Stimulated activated effector memory CD8-positive, alpha-beta T cell treated with anti-CD3 and anti-CD28 coated beads, Interleukin-12 subunit alpha, Interleukin-12 subunit beta, amount 100 ng/mL, for 72 hours (primary cell): ENCODE measurements at regions not wholly inside any gene's neighbourhood (a gene's known extent, or its start where the extent isn't known, plus 50 kb on each side); places are given as distances from the start of the nearest gene placed in this dataset.

Experiments
- ATAC-seq: fragments of 150-1000 bp; cut with Tn5 transposase; 2 replicates; pipeline ENCODE4 v1.10.0; 2021
- DNase-seq, 2 donors: peaks; one replicate each; pipeline ENCODE4 v3.0.0; 2021 to 2022; ENCODE audit warnings: low spot score in 2 of 2
- H3K27ac Mint-ChIP-seq: one replicate; pipeline ENCODE4 v1.8.0; 2022; ENCODE audit warnings: mild to moderate bottlenecking, mixed read lengths
- H3K36me3 Mint-ChIP-seq: one replicate; pipeline ENCODE4 v1.8.0; 2022; ENCODE audit warnings: mild to moderate bottlenecking, mixed read lengths
- H3K4me1 Mint-ChIP-seq: one replicate; pipeline ENCODE4 v1.8.0; 2022; ENCODE audit warnings: mixed read lengths
- H3K4me3 Mint-ChIP-seq: one replicate; pipeline ENCODE4 v1.8.0; 2022; ENCODE audit warnings: mild to moderate bottlenecking, mixed read lengths
- H3K9me3 Mint-ChIP-seq: one replicate; pipeline ENCODE4 v1.8.0; 2022; ENCODE audit warnings: mixed read lengths

GRCh38 chr13:78443839-78444238 lies 159.5 kb downstream of the POU4F1 start:
- Mint-ChIP-seq H3K4me1 (no peaks in the 10 kb centered on the region), H3K9me3 (no peaks in the 10 kb centered on the region), H3K27ac (no peak overlapping the region), H3K4me3 (no peak overlapping the region), H3K36me3 (no peaks in the 10 kb centered on the region)
- ATAC-seq (no peak), DNase-seq (no peak)

GRCh38 chr13:78437781-78438180 lies 165.6 kb downstream of the POU4F1 start:
- Mint-ChIP-seq H3K4me3 (no peak overlapping the region), H3K9me3 (no peaks in the 10 kb centered on the region), H3K4me1 (no peaks in the 10 kb centered on the region), H3K36me3 (no peaks in the 10 kb centered on the region), H3K27ac (no peak overlapping the region)
- ATAC-seq (no peak), DNase-seq (no peak)

GRCh38 chr13:78436311-78436710 lies 167.0 kb downstream of the POU4F1 start:
- no peaks in the 10 kb centered on the region for H3K36me3 Mint-ChIP-seq
- H3K4me1 Mint-ChIP-seq = no peaks in the 10 kb centered on the region
- DNase-seq (no peak), ATAC-seq (no peak)
- H3K4me3 Mint-ChIP-seq = no peak overlapping the region
- H3K27ac Mint-ChIP-seq = no peak overlapping the region
- no peaks in the 10 kb centered on the region for H3K9me3 Mint-ChIP-seq

- ATAC-seq (no peak), DNase-seq (no peak)
- Mint-ChIP-seq H3K4me1 (no peaks in the 10 kb centered on the region), H3K9me3 (no peaks in the 10 kb centered on the region), H3K27ac (no peak overlapping the region), H3K36me3 (no peaks in the 10 kb centered on the region), H3K4me3 (no peak overlapping the region)
Observed at GRCh38 chr13:78431328-78431727, 172.0 kb downstream of the POU4F1 start.

- H3K4me3 Mint-ChIP-seq = no peak overlapping the region
- H3K36me3 Mint-ChIP-seq = no peaks in the 10 kb centered on the region
- DNase-seq = no peak
- ATAC-seq = no peak
- no peaks in the 10 kb centered on the region for H3K9me3 Mint-ChIP-seq
- no peaks in the 10 kb centered on the region for H3K4me1 Mint-ChIP-seq
- H3K27ac Mint-ChIP-seq = no peak overlapping the region
Observed at GRCh38 chr13:78430811-78431210, 172.5 kb downstream of the POU4F1 start.

GRCh38 chr13:78430166-78430791 lies 173.1 kb downstream of the POU4F1 start:
- ATAC-seq (no peak), DNase-seq (no peak)
- H3K4me1 Mint-ChIP-seq = no peaks in the 10 kb centered on the region
- H3K9me3 Mint-ChIP-seq = no peaks in the 10 kb centered on the region
- H3K4me3 Mint-ChIP-seq = no peak overlapping the region
- no peak overlapping the region for H3K27ac Mint-ChIP-seq
- H3K36me3 Mint-ChIP-seq = no peaks in the 10 kb centered on the region

DNA sequence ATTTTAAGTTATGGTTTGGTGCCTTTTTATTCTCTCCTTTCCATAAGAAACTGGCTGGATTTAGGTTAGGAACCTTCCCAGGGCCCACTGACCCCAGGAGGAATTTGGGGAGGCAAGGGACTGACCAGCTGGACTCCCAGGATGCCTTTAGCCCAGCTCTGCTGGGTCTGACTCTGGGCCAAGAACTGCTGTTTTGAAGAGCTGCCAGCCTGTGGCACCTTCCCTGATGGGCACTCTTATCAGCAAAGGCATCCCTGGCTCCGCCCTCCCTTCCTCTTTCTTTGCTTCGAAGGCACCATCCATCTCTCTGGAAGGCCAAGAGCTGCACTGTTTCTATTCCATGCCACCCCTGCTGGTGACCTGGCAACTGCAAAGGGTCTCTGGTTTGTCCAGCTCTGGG lies 174.7 kb downstream of the POU4F1 start:
- Mint-ChIP-seq H3K9me3 (peaks cover 6% of the 10 kb centered on the region), H3K36me3 (no peaks in the 10 kb centered on the region), H3K27ac (no peak overlapping the region), H3K4me1 (no peaks in the 10 kb centered on the region), H3K4me3 (no peak overlapping the region)
- ATAC-seq = no peak
- DNase-seq = no peak

DNA sequence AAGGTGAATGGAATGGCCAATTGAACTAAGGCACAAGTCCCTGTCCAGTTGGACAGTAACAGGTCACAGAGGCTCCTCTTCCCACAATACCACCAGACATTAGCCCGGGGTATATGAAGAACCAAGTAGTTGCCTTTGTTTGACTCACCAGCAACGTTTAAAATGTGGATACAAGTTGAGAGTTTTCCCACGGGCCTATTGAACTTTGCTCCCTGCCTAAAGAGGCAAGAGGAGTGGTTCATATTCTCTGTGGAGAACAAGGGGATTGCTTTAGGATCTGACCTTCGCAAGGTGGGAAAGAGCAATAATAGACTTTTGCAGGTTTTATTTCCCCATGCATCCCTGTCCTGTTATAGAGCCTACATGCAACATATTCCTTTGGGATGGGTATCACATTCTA lies 177.2 kb downstream of the POU4F1 start:
- Mint-ChIP-seq H3K9me3 (peaks cover 6% of the 10 kb centered on the region), H3K27ac (no peak overlapping the region), H3K4me3 (no peak overlapping the region), H3K36me3 (no peaks in the 10 kb centered on the region), H3K4me1 (no peaks in the 10 kb centered on the region)
- DNase-seq = no peak
- ATAC-seq = no peak

DNA sequence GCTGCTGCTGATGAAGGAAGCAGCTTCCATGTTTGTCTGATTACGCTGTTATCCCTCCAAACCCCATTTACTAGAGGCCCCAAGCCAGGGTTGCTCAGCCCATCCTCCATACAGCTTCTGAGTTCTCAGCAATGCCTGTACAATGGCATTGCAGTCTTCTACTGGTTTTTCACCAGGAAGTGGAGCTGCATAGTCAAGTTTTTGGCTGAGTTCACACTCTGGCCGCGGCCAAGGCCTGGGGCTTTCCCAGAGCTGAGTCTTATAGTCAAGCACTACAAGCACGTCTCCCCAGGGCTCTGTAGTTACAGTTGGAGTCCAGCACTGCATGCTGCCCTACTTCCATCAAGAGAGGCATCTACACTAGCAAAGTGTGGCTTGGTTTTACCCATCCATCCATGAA lies 182.5 kb downstream of the POU4F1 start:
- no peak for DNase-seq
- no peak overlapping the region for H3K4me3 Mint-ChIP-seq

GRCh38 chr13:78413887-78414553 lies 189.3 kb downstream of the POU4F1 start:
- Mint-ChIP-seq H3K4me1 (no peaks in the 10 kb centered on the region), H3K9me3 (no peaks in the 10 kb centered on the region), H3K36me3 (no peaks in the 10 kb centered on the region), H3K4me3 (no peak overlapping the region), H3K27ac (no peak overlapping the region)
- DNase-seq = no peak
- ATAC-seq = no peak

More for the DNA sequence above, 182.5 kb downstream of the POU4F1 start:
- H3K4me1 Mint-ChIP-seq = no peaks in the 10 kb centered on the region
- no peaks in the 10 kb centered on the region for H3K36me3 Mint-ChIP-seq
- ATAC-seq = no peak
- peaks cover 8% of the 10 kb centered on the region for H3K9me3 Mint-ChIP-seq
- no peak overlapping the region for H3K27ac Mint-ChIP-seq

- no peaks in the 10 kb centered on the region for H3K9me3 Mint-ChIP-seq
- ATAC-seq = no peak
- no peak overlapping the region for H3K4me3 Mint-ChIP-seq
- H3K36me3 Mint-ChIP-seq = no peaks in the 10 kb centered on the region
- no peaks in the 10 kb centered on the region for H3K4me1 Mint-ChIP-seq
- H3K27ac Mint-ChIP-seq = no peak overlapping the region
- DNase-seq = no peak
Observed at GRCh38 chr13:78410847-78411246, 192.5 kb downstream of the POU4F1 start.

DNA sequence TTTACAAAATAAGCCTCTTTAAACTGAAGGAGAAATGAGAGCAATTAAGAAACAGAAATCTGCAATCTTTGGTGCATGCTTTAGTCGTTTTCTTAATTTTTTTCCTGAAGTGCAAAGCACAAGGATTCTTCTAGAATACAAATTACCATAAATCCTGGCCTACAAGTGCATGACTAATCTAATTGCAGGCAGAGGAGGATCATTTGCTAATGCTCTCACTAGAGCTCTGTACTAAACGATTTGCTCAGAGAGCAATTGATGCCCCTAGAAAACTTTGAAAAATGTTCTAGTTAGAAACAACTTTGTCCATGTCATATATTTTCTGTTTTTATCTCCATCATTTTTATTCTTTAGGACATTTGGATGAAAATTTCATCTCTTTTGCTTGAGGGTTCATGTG lies 193.2 kb downstream of the POU4F1 start:
- Mint-ChIP-seq H3K9me3 (no peaks in the 10 kb centered on the region), H3K4me1 (no peaks in the 10 kb centered on the region), H3K36me3 (no peaks in the 10 kb centered on the region), H3K27ac (no peak overlapping the region), H3K4me3 (no peak overlapping the region)
- DNase-seq (no peak), ATAC-seq (no peak)

DNA sequence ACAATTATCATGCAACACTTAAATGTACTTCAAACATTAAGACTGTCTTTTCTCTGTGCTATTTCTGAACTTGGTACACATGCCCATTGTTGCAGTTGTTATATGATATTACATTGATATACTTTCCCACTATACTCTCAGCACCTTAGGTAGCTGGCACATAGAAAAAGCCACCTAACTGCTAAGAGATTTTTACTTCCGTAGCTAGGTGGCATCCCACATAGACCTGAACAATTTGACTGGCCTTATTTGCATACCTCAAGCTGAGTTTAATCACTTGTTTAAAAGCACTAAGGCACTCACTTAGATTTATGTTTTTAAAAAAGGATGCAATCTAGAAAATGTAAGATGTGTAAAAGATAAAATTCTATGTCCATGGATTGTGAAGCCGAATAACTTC lies 194.2 kb downstream of the POU4F1 start:
- Mint-ChIP-seq H3K27ac (no peak overlapping the region), H3K9me3 (no peaks in the 10 kb centered on the region), H3K4me1 (no peaks in the 10 kb centered on the region), H3K36me3 (no peaks in the 10 kb centered on the region), H3K4me3 (no peak overlapping the region)
- ATAC-seq = no peak
- DNase-seq = no peak

DNA sequence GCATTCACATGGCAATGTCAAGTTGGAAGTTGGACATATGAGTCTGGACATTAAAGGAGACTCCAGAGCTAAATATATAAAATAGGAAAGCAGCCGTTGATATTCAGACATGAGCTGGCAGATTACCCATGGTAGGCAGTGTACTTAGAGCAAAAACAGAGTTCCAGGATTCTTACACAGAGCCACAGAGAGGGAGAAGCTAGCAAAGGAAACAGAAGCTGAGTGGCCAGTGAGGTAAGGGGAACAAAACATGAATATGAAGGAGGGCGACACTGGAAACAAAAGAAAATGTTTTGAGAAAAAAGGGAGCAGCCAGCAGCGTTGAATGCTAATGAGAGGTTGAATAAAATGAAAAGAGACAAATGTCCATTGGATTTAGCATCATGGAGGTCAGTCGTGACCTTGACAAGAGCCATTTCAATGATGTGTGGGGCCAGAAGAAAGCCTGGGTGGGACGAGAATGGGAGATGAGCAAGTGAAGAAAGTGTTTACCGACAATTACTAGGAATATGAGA lies 198.4 kb downstream of the POU4F1 start:
- no peak overlapping the region for H3K27ac Mint-ChIP-seq
- DNase-seq = no peak
- H3K4me3 Mint-ChIP-seq = no peak overlapping the region
- H3K9me3 Mint-ChIP-seq = no peaks in the 10 kb centered on the region
- no peak for ATAC-seq
- H3K4me1 Mint-ChIP-seq = no peaks in the 10 kb centered on the region
- no peaks in the 10 kb centered on the region for H3K36me3 Mint-ChIP-seq

DNA sequence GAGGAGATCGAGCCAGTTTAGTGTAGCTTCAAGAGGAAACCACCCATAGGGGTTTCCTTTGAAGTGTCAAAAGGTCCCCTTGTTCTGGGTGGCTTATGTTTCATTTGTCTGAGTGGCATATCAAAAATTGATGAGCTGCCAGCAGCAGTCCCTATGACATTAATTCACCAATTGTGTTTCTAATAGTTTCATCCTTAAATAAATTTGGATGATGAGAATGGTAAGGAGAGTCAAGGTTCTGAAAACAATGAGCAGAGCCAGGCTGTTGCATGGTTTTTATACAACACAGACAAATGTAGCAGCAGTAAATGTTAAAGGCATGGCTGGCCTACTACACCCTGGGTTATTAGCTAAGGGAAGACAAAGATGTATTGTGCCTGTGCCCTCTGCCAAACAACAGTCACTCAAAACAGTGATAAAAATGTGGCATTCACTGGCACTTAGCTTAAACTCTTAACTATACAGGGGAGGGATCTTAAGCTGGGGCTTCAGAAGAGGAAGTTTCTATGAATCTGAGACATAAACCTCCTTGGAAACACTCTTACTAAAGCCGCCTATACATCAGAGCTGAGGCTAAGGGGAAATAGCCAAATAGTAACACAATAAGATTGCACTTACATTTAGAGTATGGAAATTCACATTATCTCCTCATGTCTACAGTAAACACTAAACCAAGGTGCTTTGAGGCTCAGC lies 200.5 kb downstream of the POU4F1 start:
- Mint-ChIP-seq H3K27ac (no peak overlapping the region), H3K4me1 (no peaks in the 10 kb centered on the region), H3K9me3 (peaks cover 3% of the 10 kb centered on the region), H3K36me3 (no peaks in the 10 kb centered on the region), H3K4me3 (no peak overlapping the region)
- DNase-seq (no peak), ATAC-seq (no peak)
